IMR-90 (cell line): ENCODE measurements at regions not wholly inside any gene's neighbourhood (a gene's known extent, or its start where the extent isn't known, plus 50 kb on each side); places are given as distances from the start of the nearest gene placed in this dataset.

ENCODE experiments used
- POLR2A ChIP-seq: IDR thresholded peaks from 2 replicates; pipeline ENCODE4 v1.6.1; 2012; ENCODE audit warnings: mild to moderate bottlenecking, low read depth, low read length
- TF ChIP-seq, protein P1 (sequence below): conservative IDR thresholded peaks from 2 replicates; pipeline ENCODE4 v1.5.1; 2012; ENCODE audit warnings: mild to moderate bottlenecking, low read depth, low read length, improper control_type of control experiment

DNA sequence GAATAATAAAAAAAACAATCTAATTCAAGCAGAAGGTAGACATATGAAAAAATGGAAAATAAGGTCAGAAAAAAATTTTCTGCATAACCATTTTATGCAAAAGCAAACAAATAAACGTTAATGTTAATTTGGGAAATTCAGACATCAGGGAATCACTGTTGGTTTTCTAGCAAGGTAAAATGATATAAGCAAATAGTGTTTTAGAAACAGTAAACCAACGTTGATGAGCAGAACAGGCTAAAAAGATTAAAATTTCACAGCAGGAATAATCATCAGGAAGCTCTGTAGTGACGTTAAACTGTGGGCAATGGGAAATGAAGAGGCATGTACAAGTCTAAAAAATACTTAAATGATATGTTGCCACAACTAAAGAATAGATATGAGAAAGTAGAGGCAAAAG is 54.5 kb upstream of the HMGCLL1 start:
- TF ChIP-seq, protein P1, sequence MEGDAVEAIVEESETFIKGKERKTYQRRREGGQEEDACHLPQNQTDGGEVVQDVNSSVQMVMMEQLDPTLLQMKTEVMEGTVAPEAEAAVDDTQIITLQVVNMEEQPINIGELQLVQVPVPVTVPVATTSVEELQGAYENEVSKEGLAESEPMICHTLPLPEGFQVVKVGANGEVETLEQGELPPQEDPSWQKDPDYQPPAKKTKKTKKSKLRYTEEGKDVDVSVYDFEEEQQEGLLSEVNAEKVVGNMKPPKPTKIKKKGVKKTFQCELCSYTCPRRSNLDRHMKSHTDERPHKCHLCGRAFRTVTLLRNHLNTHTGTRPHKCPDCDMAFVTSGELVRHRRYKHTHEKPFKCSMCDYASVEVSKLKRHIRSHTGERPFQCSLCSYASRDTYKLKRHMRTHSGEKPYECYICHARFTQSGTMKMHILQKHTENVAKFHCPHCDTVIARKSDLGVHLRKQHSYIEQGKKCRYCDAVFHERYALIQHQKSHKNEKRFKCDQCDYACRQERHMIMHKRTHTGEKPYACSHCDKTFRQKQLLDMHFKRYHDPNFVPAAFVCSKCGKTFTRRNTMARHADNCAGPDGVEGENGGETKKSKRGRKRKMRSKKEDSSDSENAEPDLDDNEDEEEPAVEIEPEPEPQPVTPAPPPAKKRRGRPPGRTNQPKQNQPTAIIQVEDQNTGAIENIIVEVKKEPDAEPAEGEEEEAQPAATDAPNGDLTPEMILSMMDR: no peak
- TF ChIP-seq POLR2A: no peak
